ENCODE measurements at regions not wholly inside any gene's neighbourhood (a gene's known extent, or its start where the extent isn't known, plus 50 kb on each side); places are given as distances from the start of the nearest gene placed in this dataset.
A peak's percentile ranks its signal among the peaks of the same experiment; 100 is the strongest.
"Not testable (repeated sequence)": the region's sequence is repeated elsewhere in the genome, so short reads cannot be mapped to it uniquely, and the experiment has no call there.

GRCh38 chr13:110006304-110006703, 219.9 kb upstream of the IRS2 start:
- DNase-seq: no peak

DNA sequence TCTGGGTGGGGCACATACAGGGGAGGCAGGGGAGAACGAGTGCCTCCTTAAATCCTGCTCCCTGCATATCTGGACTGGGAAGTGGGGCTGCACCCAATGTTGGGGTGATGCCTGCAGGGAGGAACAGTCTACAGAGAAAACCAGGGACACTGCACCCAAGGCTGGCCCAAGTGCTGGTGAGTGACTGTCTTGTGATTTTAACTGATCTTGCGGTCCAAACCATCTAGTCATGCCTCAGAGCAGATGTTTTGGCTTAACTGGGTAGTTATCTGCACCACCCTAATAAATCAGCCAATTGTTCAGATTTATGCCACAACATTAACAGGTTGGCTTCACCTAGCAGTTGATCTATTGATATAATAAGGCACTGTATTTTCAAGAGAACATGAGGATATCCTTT, 219.2 kb upstream of the IRS2 start:
- DNase-seq: no peak

- DNase-seq: no peak
Measured at GRCh38 chr13:110004814-110005213, 218.4 kb upstream of the IRS2 start.

GRCh38 chr13:110001670-110002275, 215.4 kb upstream of the IRS2 start:
- no peak for DNase-seq

- DNase-seq: no peak
Measured at GRCh38 chr13:110000534-110001345, 214.4 kb upstream of the IRS2 start.

DNA sequence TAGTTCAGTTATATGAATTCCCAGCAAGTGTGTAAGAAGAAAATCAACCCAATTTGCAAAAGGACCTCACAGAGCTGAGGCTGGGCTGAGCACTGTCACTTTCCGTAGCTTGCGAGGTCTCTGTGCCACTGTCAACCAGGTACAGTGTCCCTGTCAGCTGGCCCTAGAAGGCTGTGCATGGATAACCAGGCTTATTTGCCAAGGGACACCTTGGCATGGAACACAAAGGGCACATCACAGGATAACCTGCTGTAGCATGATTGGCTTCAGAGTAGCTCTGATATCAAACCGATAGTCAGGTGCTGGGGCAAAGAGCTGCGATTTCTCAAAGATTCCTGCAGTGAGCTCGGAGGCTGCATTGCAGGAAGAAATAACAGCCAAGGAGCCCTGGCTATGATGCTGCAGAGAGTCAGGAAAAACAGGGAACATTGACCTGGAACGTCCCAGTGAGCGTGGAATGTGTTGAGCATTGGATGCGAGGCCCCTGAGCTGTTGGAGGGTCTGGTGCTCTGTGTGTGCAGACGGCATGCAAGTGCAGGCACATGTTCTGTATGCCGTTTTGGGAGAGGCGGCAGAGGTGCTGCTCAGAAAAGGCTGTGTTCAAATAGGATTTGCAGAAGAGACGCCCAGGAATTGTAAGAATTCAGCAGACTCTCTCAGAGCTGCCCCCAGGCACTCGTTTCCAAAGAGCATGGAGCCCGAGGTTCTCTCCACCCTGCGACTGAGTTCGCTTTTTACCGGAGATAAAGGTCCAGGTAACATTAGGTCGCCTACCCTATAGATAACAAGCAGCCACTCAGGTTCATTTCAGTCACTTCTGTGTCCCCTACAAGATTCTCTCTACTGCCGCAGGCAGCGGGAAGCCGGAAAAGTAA, 213.5 kb upstream of the IRS2 start:
- DNase-seq: no peak

DNA sequence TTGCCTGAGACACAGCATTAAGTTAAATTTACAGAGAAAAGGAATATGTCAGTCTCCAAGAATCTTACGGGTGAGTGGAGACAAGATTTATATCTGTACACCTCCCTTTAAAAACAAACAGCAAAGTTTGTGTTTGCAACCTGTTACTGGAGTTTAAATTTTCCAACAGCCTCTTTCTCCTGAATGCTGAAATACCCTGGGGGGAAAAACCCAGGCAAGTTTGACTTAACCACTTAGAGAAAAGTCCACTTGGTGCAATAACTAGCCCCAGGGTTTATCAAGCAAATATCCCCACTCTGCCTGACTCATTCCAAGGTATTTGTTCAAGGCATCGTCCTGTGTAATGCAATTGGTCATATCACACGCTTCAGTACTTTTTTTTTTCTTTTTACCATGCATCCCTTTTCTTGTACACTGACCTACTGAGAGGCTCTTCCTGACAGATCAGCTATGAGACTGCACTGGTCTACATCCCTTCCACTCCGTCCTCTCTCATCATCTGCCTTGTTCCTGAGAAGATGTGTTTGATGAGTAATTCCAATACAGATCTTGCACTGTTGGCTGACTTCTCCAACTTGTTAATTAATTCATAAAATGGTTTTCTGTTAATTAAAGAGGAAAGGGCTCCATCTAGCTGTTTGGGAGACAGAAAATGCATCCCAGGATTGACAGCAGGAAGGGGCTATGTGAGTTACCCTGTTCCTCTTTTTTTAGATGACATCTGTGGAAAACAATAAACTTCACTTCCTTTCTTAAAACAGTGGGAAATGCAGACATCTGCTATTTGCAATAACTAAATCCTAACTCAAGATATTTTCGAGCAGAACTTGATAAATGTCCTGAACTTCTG, 212.5 kb upstream of the IRS2 start:
- peak; percentile 39 to 44 for DNase-seq

- DNase-seq: no peak
Measured at GRCh38 chr13:109998037-109998436, 211.7 kb upstream of the IRS2 start.

- not testable (repeated sequence) for DNase-seq
Measured at GRCh38 chr13:109997056-109997595, 210.7 kb upstream of the IRS2 start.

GRCh38 chr13:109996404-109996960, 210.1 kb upstream of the IRS2 start:
- no peak for DNase-seq

DNA sequence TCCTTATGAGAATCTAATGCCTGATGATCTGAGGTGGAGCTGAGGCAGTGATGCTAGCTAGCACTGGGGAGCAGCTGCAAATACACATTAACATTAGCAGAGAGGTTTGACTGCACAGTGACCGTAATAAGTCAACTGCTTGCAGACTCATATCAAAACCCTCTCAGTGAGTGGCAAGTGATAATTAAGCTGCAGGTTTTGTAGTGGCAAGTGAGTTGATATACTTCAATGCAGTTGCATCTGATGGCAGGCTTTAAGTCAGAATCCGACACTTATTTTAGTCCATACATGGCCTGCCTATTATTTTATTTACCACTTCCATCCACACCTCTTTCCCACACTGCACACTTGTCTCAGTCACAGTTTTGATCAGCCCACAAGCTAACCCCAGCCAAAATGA, 209.2 kb upstream of the IRS2 start:
- DNase-seq: no peak

DNA sequence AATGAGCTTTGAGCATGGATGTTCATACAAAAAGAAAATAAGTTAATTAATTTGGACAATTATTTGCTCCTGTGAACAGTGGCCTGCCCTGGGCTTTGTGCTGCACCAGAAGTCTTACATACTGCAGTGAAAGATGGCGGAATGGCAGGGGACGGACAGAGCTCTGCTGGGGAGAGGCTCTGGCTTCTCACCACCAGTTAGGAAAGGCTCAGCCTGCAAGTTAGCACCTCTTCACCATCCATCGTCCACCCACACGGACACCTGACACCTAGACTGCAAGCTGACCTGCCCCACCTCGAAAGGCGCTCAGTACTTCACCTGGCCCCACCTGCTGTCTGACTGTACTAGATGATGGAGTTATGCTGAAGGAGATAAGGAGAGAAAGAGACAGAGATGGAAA, 203.9 kb upstream of the IRS2 start:
- DNase-seq: no peak

DNA sequence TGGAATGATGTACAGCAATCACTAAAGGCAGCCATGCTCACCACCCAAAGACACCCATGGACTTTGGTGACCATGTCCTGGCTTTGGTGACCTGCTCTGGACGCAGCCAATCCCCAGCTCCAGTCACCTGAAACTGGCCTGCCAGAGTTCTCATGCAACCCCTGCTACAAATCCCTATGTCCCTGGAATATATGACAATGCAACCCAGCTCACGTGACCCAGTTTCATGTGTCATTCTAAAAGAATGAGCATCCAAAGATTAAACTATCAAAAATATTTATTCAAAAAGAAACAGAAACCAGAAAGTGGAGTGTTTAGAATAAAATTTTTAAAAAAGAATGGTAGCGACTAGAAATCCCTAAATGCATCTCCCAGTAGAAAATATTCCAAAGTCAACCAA, 203.3 kb upstream of the IRS2 start:
- no peak for DNase-seq

DNA sequence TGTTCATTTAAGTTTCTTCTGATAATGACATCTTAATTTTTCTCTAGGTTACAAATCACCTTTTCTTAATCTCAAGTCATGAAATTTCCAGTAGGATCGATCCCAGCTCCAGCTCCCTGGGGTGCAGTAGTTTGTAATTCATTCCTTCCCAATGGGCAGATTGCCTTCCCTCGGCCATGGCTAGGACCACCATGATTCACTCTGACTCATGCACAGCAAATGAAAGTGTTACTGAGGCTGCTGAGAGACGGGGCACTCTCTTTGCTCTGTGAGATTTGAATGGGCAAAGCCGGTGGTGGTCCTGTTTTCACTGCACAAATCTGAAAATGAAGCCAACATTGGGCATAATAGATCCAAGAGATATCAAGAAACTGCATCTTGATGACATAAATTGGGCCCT, 202.8 kb upstream of the IRS2 start:
- no peak for DNase-seq

DNA sequence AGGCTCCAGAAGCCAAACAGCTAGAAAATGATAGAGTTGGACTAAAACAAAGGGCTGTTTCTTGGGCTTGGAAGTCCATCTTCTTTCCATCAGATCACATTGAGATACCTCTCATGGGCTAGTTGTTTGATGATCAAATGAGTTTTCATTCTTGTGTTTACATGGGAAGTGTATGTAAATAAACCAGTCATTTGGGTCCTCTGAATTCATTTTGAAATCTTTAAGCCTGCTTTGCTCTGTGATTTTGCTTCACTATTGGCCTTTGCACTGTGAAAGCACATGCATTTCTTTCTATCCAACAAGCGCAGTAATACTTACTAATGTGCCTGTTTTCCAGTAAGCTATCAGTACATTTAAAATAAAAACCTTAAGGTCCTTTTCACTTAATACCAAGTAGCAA, 200.5 kb upstream of the IRS2 start:
- DNase-seq: no peak

DNA sequence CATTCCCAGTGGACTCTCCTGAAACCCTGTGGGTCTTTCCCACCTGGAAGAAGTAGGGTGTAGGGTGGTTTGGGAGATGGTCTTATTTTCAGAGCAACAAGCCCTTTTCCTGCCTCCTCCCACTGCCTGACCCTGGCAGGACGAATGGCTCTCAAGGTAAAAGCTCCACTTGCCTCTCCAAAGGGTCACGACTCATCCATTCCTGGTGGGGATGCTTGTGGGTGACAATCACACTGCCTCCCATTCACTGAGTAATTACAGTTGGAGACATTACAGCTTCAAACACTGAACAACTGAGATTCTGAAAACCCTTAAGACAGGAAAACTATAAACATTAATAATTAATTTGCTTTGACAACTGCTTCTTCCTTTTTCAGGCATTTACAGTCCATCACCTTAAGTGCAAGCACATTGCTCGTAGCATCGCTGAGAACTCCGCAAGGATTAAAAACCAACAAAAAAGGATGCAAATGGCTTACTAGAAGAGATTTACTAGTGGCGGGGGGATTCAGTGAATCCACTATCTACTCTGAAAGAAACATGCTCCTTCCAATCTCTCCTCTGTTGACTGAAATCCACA, 199.6 kb upstream of the IRS2 start:
- DNase-seq: no peak

DNA sequence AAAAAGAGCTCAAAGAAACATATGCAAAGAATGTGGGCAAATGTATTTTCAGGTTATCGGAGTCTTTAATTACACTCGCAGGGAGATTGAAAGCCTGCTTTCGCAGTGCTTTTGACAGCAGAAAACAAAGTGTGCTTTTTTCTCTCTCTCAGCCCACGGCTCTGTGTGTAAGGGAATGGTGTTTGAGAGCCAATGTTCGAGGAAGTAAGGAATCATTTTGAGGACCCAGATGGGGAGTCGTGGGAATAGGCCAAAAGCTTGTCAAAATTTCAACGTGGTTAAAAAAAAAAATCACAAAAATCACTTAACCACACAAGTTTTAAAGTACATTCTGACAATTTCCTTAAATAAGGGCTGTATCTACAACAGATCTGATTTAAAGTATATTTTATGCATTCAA, 197.1 kb upstream of the IRS2 start:
- DNase-seq: no peak

- no peak for DNase-seq
Measured at GRCh38 chr13:109981000-109981399, 194.6 kb upstream of the IRS2 start.

GRCh38 chr13:109979676-109980075, 193.3 kb upstream of the IRS2 start:
- DNase-seq: not testable (repeated sequence)

DNA sequence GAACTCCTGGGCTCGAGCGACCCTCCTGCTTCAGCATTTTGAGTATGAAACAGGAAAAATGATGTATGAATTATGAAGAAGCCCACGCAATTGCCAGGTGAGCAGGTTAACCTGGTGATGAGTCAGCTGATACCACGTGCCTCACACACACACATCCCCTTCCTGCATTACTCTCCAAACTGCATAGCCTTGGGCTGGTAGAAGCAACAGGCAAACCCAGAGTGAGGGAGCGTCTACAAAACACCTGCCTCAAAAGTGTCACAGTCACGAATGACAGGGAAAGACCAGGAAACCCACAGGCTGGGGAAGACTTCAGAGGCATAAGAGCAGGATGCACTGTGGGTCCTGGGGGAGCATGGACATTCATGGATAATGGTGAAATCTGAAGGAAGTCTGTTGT, 192.8 kb upstream of the IRS2 start:
- no peak for DNase-seq

DNA sequence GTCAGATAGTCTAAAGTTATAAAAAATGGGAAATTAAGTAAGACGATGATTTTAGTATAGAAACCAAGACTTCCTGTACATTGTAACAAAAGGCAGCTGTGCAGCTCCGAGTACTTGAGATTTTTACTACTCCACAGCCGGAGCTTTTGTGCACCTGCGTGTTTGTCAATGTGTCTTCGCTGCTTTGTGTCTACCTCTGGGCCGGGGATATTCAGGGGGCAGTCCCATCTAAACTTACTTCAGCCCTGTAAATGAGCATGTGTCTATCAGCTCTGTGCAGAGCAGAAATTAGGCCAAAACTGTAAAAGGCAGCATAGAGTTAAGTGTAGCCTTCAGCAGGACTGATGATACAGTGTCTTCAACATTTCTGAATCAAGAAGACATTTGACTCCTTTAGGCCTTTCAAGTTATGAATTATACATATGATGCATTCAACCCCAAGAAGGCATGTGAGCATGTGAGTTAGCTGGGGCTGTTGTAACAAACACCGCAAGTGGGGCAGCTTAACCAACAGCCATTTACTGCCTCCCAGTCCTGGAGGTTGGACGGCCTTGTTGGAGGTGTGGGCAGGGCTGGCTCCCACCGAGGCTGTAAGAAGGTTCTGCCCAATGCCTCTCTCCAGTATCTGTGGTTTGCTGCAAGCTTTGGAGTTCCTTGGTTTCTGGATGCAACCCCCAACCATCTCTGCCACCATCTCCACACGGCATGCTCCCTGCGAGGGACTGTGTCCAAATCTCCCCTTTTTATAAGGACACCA, 191.0 kb upstream of the IRS2 start:
- no peak for DNase-seq

All from Kasumi-1 (cell line).